ENCODE measurements at regions not wholly inside any gene's neighbourhood (a gene's known extent, or its start where the extent isn't known, plus 50 kb on each side); places are given as distances from the start of the nearest gene placed in this dataset.

DNA sequence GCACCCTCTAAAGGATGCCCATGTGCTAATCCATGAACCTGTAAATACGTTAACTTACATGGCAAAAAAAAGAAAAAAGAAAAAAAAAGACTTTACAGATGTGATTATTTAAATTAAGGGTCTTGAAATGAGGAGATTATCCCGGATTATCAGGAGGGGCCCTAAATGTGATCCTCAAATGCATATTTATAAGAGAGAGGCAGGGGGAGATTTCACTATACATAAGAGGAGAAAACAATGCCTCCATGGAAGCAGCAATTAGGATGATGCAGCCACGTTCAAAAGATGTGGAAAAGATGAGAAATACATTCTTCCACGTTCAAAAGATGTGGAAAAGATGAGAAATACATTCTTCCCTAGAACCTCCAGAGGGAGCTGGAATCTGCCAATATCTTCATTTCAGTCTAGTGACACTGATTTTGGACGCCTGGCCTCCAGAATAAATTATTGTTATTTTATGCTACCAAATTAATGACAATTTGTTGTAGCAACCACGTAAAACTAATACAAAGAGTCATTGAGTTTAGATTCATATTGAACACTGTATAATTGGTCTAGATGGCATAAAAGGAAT, 328.4 kb upstream of the GNAI1 start:
- no peak for TF ChIP-seq CTCF (IDR thresholded peaks at IDR 0.05)
- TF ChIP-seq POLR2A (IDR thresholded peaks at IDR 0.05): no peak

All from uterus (tissue), 2 donors.